Vagina (tissue), 2 donors: ENCODE measurements at regions not wholly inside any gene's neighbourhood (a gene's known extent, or its start where the extent isn't known, plus 50 kb on each side); places are given as distances from the start of the nearest gene placed in this dataset.

Experiments
- DNase-seq, 2 donors: peaks; one replicate each; pipeline ENCODE4 v3.0.0-alpha.2; 2017; ENCODE audit errors: extremely low spot score in 2 of 2
- H3K27ac ChIP-seq: fragments of 200-600 bp; sonication (generic); one replicate; pipeline ENCODE4 v1.5.1; 2019
- H3K27me3 ChIP-seq: fragments of 200-600 bp; sonication (generic); one replicate; pipeline ENCODE4 v1.5.1; 2019
- H3K36me3 ChIP-seq, 2 donors: fragments of 200-600 bp; sonication (generic); one replicate each; pipeline ENCODE4 v1.5.1; 2017 to 2019
- H3K4me1 ChIP-seq: fragments of 200-600 bp; sonication (generic); one replicate; pipeline ENCODE4 v1.5.1; 2019
- H3K4me3 ChIP-seq, 2 donors: fragments of 200-600 bp; sonication (generic); 1 replicate in 1 of 2; 2 replicates in 1 of 2; pipeline ENCODE4 v1.5.1; 2016 to 2019
- H3K9me3 ChIP-seq: fragments of 200-600 bp; sonication (generic); one replicate; pipeline ENCODE4 v1.5.1; 2019
- POLR2A ChIP-seq, 2 donors: fragments of 450-650 bp; IDR thresholded peaks; one replicate each; pipeline ENCODE4 v1.6.1; 2017; ENCODE audit warnings: antibody characterized with exemption in 2 of 2, mild to moderate bottlenecking in 2 of 2, moderate library complexity in 2 of 2
- POLR2AphosphoS5 ChIP-seq, 2 donors: sonication (generic); formaldehyde crosslinking; IDR thresholded peaks; one replicate each; pipeline ENCODE4 v1.9.0; 2017; ENCODE audit warnings: antibody characterized with exemption in 2 of 2, mild to moderate bottlenecking in 2 of 2, low read depth in 1 of 2; ENCODE audit not compliant: insufficient read depth in 1 of 2
- intact Hi-C: fragments of 100-400 bp; cut with DNase I; formaldehyde crosslinking; loops from one replicate; pipeline ENCODE4 v1.15.1; 2023
- TF ChIP-seq, protein P1 (sequence below), 3 experiments: fragments of 450-650 bp in 2 of 3; fragments of 200-600 bp in 1 of 3; sonication (generic) in 1 of 3; IDR thresholded peaks; one replicate each; pipeline ENCODE4 v1.5.1; 2017 to 2019; ENCODE audit warnings: antibody characterized with exemption in 3 of 3, mild to moderate bottlenecking in 2 of 3, moderate library complexity in 2 of 3

DNA sequence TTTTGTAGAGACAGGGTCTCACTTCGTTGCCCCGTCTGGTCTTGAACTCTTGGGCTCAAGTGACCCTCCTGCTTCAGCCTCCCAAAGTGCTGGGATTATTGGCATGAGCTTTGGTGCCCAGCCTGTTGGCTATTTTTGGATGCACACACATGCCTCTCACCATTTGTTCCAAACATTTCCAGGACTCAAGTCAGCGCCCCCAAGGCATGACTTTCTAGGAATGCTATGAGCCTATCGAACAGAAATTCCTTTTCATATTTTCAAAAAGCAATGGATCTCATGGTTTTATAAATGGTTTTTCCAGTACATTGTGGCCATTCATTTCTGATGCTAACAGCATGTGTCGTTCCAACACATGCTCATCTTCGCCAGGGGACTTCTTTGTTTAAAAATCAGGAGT is 119.3 kb upstream of the NAA20 start:
- Histone ChIP-seq H3K27me3 (no peaks in the 10 kb centered on the region), H3K4me1 (peaks cover 8% of the 10 kb centered on the region), H3K4me3 (no peak overlapping the region), H3K27ac (no peak overlapping the region), H3K9me3 (no peaks in the 10 kb centered on the region), H3K36me3 (no peaks in the 10 kb centered on the region)
- intact Hi-C loops: no loop called here
- TF ChIP-seq, protein P1, sequence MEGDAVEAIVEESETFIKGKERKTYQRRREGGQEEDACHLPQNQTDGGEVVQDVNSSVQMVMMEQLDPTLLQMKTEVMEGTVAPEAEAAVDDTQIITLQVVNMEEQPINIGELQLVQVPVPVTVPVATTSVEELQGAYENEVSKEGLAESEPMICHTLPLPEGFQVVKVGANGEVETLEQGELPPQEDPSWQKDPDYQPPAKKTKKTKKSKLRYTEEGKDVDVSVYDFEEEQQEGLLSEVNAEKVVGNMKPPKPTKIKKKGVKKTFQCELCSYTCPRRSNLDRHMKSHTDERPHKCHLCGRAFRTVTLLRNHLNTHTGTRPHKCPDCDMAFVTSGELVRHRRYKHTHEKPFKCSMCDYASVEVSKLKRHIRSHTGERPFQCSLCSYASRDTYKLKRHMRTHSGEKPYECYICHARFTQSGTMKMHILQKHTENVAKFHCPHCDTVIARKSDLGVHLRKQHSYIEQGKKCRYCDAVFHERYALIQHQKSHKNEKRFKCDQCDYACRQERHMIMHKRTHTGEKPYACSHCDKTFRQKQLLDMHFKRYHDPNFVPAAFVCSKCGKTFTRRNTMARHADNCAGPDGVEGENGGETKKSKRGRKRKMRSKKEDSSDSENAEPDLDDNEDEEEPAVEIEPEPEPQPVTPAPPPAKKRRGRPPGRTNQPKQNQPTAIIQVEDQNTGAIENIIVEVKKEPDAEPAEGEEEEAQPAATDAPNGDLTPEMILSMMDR (IDR thresholded peaks at IDR 0.05): no peak
- TF ChIP-seq POLR2AphosphoS5 (IDR thresholded peaks at IDR 0.05; ENCODE audit: insufficient read depth in 1 of 2, low read depth in 1 of 2): no peak
- TF ChIP-seq POLR2A (IDR thresholded peaks at IDR 0.05): no peak
- DNase-seq: no peak

DNA sequence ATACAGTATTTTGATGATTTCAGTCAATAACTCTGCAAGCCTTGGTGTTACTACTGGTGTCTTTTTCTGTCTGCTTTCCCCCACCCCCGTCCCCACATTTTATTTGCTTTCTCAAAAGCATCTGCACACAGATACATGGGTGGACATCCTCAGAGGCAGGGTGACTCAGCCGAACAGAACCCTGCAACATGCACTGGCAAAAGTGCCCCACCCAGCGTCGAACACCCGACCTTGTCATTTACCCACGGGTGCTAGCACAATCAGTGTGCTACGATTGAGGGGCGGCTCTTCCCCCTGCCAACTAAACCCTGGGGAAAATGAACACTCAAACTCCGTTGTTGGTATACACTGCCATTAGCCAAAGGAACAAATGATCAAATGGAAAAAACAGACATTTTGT is 115.9 kb upstream of the NAA20 start:
- no peak overlapping the region for H3K27ac ChIP-seq
- TF ChIP-seq, protein P1 (IDR thresholded peaks at IDR 0.05): no peak
- no peaks in the 10 kb centered on the region for H3K36me3 ChIP-seq
- peaks cover 8% of the 10 kb centered on the region for H3K4me1 ChIP-seq
- H3K27me3 ChIP-seq: no peaks in the 10 kb centered on the region
- intact Hi-C loops: no loop called here
- no peaks in the 10 kb centered on the region for H3K9me3 ChIP-seq
- no peak for DNase-seq
- no peak overlapping the region for H3K4me3 ChIP-seq

DNA sequence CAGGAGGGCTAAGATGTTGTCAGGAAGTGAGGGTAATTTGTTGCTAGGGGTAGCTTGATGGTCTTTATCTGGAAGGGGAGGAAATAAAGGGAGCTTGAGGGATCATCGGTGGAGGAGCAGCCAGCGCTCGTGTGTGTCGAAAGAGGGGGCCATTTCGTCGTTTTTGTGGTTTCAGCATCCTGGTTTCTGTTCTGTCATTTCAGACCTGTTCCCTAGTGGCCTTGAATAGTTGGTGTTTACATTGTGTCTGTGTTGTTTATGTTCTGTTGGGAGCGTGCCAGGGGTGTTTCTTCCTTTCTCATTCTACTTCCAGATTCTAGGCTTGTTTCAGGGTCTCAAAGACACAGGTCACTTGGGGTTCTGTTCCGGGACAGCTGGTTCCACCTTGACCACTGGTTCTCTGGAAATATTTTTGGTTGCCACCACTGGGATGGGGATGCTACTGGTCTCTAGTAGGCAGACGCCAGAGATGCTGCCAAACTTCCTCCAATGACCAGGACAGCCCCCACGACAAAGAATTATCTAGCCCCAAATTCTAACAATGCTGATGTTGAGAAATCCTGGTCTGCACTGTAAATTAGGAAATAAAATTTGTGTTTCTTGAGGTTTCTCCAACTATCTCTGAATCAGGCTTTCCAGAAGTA is 113.9 kb upstream of the NAA20 start:
- Histone ChIP-seq H3K9me3 (no peaks in the 10 kb centered on the region), H3K4me1 (peaks cover 14% of the 10 kb centered on the region), H3K27me3 (no peaks in the 10 kb centered on the region), H3K4me3 (no peak overlapping the region), H3K27ac (no peak overlapping the region), H3K36me3 (no peaks in the 10 kb centered on the region)
- intact Hi-C loops: no loop called here
- TF ChIP-seq, protein P1 (IDR thresholded peaks at IDR 0.05): no peak
- TF ChIP-seq POLR2A (IDR thresholded peaks at IDR 0.05) (no peak), POLR2AphosphoS5 (IDR thresholded peaks at IDR 0.05; ENCODE audit: insufficient read depth in 1 of 2, low read depth in 1 of 2) (no peak)
- no peak for DNase-seq

DNA sequence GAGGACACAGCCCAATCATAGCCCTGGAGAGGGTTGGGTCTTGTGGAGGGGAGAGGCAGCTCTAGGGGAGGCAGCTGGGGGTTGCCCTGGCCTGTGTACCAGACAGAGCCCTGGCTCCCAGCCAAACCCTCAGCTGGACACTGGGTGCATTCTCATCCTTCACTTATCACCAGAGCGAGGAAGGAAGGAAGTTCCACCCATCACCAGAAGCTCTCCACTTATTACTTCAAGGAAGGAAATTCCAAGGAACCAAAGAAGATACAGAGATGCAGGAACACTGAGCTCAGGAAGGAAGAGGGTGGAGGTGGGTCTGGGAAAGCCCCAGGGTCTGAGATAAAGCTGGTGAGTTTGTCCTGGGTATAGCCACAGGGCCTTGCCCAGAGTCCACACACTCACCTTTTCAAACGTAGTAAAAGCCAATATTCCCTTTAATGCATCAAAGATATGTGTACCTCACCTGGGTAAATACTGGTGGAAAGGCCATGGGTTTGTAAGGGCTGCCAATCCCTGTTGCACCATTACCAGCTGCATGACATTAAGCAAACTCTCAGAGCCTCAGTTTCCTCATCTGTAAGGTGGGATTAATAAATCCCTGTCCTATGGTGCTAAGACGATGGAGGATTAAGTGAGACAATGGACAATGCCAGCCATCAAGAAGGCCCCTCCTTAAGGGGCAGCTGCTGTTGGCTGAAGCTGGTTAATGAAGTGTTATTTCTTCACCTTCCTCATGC is 109.7 kb upstream of the NAA20 start:
- TF ChIP-seq, protein P1 (IDR thresholded peaks at IDR 0.05): no peak
- TF ChIP-seq POLR2A (IDR thresholded peaks at IDR 0.05): no peak
- no peak for TF ChIP-seq POLR2AphosphoS5 (IDR thresholded peaks at IDR 0.05; ENCODE audit: insufficient read depth in 1 of 2, low read depth in 1 of 2)
- Histone ChIP-seq H3K36me3 (no peaks in the 10 kb centered on the region), H3K4me1 (peaks cover 17% of the 10 kb centered on the region), H3K27me3 (no peaks in the 10 kb centered on the region), H3K27ac (no peak overlapping the region), H3K4me3 (no peak overlapping the region), H3K9me3 (no peaks in the 10 kb centered on the region)
- no peak for DNase-seq
- intact Hi-C loops: no loop called here

DNA sequence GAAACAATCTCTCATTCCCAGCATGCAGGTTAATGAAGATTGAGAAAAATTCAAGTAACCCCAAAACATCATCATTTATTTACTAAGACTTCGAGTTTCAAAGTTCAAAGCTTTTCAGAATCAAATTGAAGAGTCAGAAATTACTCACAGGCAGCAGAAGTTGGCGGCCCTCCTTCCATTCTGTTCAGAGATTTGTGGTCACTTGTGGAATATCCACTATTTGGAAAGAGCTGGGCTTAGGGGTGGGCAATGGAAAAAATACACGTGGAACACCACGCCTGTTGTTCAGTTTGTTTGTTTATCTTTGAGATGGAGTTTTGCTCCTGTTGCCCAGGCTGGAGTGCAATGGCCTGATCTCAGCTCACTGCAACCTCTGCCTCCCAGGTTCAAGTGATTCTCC is 108.6 kb upstream of the NAA20 start:
- H3K4me3 ChIP-seq: no peak overlapping the region
- H3K36me3 ChIP-seq: no peaks in the 10 kb centered on the region
- H3K27me3 ChIP-seq: no peaks in the 10 kb centered on the region
- H3K9me3 ChIP-seq: no peaks in the 10 kb centered on the region
- TF ChIP-seq, protein P1 (IDR thresholded peaks at IDR 0.05): no peak
- no peak for TF ChIP-seq POLR2AphosphoS5 (IDR thresholded peaks at IDR 0.05; ENCODE audit: insufficient read depth in 1 of 2, low read depth in 1 of 2)
- no peak for TF ChIP-seq POLR2A (IDR thresholded peaks at IDR 0.05)
- peaks cover 17% of the 10 kb centered on the region for H3K4me1 ChIP-seq
- no peak overlapping the region for H3K27ac ChIP-seq
- intact Hi-C loops: no loop called here
- DNase-seq: no peak
